Loucy (cell line): ENCODE measurements at regions not wholly inside any gene's neighbourhood (a gene's known extent, or its start where the extent isn't known, plus 50 kb on each side); places are given as distances from the start of the nearest gene placed in this dataset.

Source experiments
- H2AFZ ChIP-seq: fragments of 200-600 bp; sonication (generic); 2 replicates; pipeline ENCODE4 v1.6.0; 2016; ENCODE audit warnings: antibody characterized with exemption, mild to moderate bottlenecking, low read length, moderate library complexity
- H3F3A ChIP-seq: fragments of 200-600 bp; 2 replicates; pipeline ENCODE4 v1.6.0; 2016; ENCODE audit warnings: antibody characterized with exemption, low read depth, mild to moderate bottlenecking
- H3K27me3 ChIP-seq: fragments of 200-600 bp; sonication (generic); 2 replicates; pipeline ENCODE4 v1.6.1; 2014; ENCODE audit warnings: low read length, mild to moderate bottlenecking; ENCODE audit not compliant: insufficient read depth, poor library complexity, severe bottlenecking
- H3K36me3 ChIP-seq: fragments of 200-600 bp; sonication (generic); 2 replicates; pipeline ENCODE4 v1.6.1; 2016; ENCODE audit warnings: low read length; ENCODE audit not compliant: insufficient read depth
- H3K4me1 ChIP-seq: fragments of 200-600 bp; sonication (generic); 2 replicates; pipeline ENCODE4 v1.5.1; 2014; ENCODE audit warnings: low read length, mild to moderate bottlenecking; ENCODE audit not compliant: insufficient read depth, poor library complexity, severe bottlenecking
- H3K4me2 ChIP-seq: fragments of 200-600 bp; sonication (generic); 2 replicates; pipeline ENCODE4 v1.6.0; 2014; ENCODE audit warnings: antibody characterized with exemption, low read length, low read depth, mild to moderate bottlenecking; ENCODE audit not compliant: poor library complexity, severe bottlenecking
- H3K4me3 ChIP-seq: fragments of 200-600 bp; sonication (generic); 2 replicates; pipeline ENCODE4 v1.5.1; 2014; ENCODE audit warnings: low read length, mild to moderate bottlenecking, mixed read lengths; ENCODE audit not compliant: poor library complexity, severe bottlenecking
- H3K79me2 ChIP-seq: fragments of 200-600 bp; sonication (generic); 2 replicates; pipeline ENCODE4 v1.6.1; 2014; ENCODE audit warnings: low read length; ENCODE audit not compliant: insufficient read depth
- H3K9ac ChIP-seq: fragments of 200-600 bp; sonication (generic); 2 replicates; pipeline ENCODE4 v1.6.0; 2014; ENCODE audit warnings: mild to moderate bottlenecking, low read depth, low read length, moderate library complexity; ENCODE audit not compliant: poor library complexity, severe bottlenecking
- H3K9me2 ChIP-seq: fragments of 200-600 bp; sonication (generic); replicated peaks from 2 replicates; pipeline ENCODE4 v1.6.1; 2016; ENCODE audit warnings: low read depth, low read length, mixed read lengths
- H3K9me3 ChIP-seq: fragments of 200-600 bp; sonication (generic); 2 replicates; pipeline ENCODE4 v1.6.1; 2014; ENCODE audit warnings: mild to moderate bottlenecking, antibody characterized with exemption, low read length, low read depth; ENCODE audit not compliant: insufficient read depth
- H4K20me1 ChIP-seq: fragments of 200-600 bp; sonication (generic); 2 replicates; pipeline ENCODE4 v1.6.0; 2014; ENCODE audit warnings: antibody characterized with exemption, low read length, mild to moderate bottlenecking; ENCODE audit not compliant: insufficient read depth, poor library complexity, severe bottlenecking
- CTCF ChIP-seq: fragments of 200-600 bp; sonication (generic); conservative IDR thresholded peaks from 2 replicates; pipeline ENCODE4 v1.5.1; 2014; ENCODE audit warnings: mild to moderate bottlenecking, antibody characterized with exemption, low read length
- EZH2phosphoT487 ChIP-seq: fragments of 200-600 bp; IDR thresholded peaks from 2 replicates; pipeline ENCODE4 v1.6.1; 2018; ENCODE audit warnings: antibody characterized with exemption, mild to moderate bottlenecking, moderate library complexity, borderline replicate concordance

DNA sequence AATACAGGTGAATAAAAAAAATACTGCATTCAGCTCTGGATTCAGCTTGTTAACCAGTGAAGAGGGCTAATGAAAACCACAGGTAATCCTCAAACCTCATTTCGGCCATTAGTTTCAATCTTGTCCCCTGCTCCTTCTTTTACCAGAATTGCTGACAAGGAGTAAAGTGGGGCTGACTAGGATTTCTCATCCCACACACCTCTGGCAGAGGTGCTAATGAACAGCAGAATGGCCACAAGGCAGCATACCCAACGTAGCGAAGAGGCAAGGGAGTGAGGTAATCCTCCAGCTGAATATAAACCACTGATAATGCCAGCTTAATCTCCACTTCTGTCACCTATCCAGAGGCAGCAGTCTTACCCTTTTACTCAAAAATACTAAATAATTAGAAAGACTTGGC, 248.8 kb upstream of the CDIN1 start:
- Histone ChIP-seq H3K36me3 (no peaks in the 10 kb centered on the region), H3K9ac (no peak overlapping the region), H3K4me1 (no peaks in the 10 kb centered on the region), H3K4me2 (no peak overlapping the region), H3K79me2 (no peaks in the 10 kb centered on the region), H3K9me2 (no peaks in the 10 kb centered on the region), H3K4me3 (no peak overlapping the region), H3K9me3 (no peaks in the 10 kb centered on the region), H2AFZ (no peak overlapping the region), H3K27me3 (no peaks in the 10 kb centered on the region), H4K20me1 (no peaks in the 10 kb centered on the region), H3F3A (no peaks in the 10 kb centered on the region)
- TF ChIP-seq CTCF = no peak
- TF ChIP-seq EZH2phosphoT487 = no peak

DNA sequence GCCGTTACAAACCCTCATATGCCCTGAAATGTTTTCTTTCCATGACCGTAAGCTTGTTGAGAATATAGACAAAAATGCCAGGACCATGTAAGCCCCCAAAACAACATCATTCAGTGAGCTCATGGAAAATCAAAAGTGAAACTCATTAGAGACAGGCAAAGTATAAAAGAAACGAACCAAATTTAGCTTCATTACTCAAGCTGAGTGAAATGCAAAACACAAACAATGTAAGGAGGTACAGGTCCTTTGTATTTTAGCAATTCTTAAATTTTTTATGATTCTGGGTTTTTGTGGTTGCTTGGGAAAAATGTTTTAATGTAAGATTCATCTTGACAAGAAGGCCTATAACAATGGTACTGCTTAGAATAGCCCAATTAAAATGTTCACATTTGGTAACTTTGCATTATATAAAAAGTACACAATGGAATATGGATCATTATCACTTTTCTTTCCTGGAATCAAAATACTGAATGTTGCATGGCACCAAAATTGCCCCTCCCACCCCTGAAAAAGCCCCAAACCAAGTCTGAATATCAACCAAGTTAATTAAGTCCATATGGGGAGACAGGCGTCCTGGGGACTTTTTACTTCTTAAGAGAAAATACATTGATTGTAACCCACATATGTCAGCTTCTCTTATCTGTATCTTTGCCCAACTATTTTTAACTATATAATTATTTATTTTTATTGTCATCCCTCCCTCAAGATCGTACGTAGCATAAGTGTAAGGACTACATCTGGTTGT, 247.7 kb upstream of the CDIN1 start:
- Histone ChIP-seq H3K4me2 (no peak overlapping the region), H3K27me3 (no peaks in the 10 kb centered on the region), H2AFZ (no peak overlapping the region), H3K4me3 (no peak overlapping the region), H3F3A (no peaks in the 10 kb centered on the region), H3K9ac (no peak overlapping the region), H4K20me1 (no peaks in the 10 kb centered on the region), H3K36me3 (no peaks in the 10 kb centered on the region), H3K4me1 (no peaks in the 10 kb centered on the region), H3K79me2 (no peaks in the 10 kb centered on the region), H3K9me2 (no peaks in the 10 kb centered on the region), H3K9me3 (no peaks in the 10 kb centered on the region)
- no peak for TF ChIP-seq CTCF
- TF ChIP-seq EZH2phosphoT487 = no peak

- H3K9me2 ChIP-seq = no peaks in the 10 kb centered on the region
- no peak overlapping the region for H3K4me3 ChIP-seq
- H2AFZ ChIP-seq = no peak overlapping the region
- no peak for TF ChIP-seq EZH2phosphoT487
- no peak for TF ChIP-seq CTCF
- H3F3A ChIP-seq = no peaks in the 10 kb centered on the region
- no peaks in the 10 kb centered on the region for H3K36me3 ChIP-seq
- H3K9ac ChIP-seq = no peak overlapping the region
- no peaks in the 10 kb centered on the region for H3K9me3 ChIP-seq
- H3K79me2 ChIP-seq = no peaks in the 10 kb centered on the region
- H3K27me3 ChIP-seq = no peaks in the 10 kb centered on the region
- no peak overlapping the region for H3K4me2 ChIP-seq
- H4K20me1 ChIP-seq = no peaks in the 10 kb centered on the region
- no peaks in the 10 kb centered on the region for H3K4me1 ChIP-seq
These were observed 247.1 kb upstream of the CDIN1 start for GRCh38 chr15:36332301-36332700.
